ENCODE measurements at regions not wholly inside any gene's neighbourhood (a gene's known extent, or its start where the extent isn't known, plus 50 kb on each side); places are given as distances from the start of the nearest gene placed in this dataset.

DNA sequence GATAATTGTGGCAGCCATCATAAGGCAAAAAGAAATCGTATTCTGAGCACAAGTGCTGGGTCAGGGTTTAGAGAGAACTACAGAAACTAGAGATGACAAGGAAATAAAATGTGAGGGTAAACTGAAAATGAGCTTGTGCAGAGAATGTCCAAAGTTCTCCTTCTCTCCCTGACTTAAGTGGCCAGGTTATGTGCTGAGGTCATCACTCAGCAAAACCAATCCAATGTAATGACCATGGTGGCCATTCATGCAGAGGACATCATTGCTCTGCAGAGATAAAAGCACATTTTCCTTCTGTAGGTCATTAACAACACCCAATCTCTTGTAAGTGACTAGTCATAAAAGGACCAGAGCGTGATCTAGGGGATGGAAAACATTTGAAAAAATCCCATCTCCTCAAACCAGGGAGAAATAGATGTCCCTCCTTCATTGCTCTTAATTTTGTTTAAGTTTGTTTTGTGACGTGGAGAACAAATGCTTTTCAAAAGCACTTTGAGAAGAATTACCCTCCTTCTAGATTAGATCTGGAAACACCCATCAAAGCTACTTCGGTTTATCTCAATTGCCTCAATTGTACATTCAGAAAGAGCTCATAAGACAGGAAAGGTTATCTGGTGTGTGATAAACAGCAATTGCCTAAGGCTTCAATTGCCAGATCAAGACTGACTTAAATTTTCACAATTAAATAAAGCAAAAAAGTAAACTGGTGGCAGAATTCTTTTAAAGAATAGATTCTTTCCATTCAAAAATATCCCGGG, 173.4 kb downstream of the SERPINI1 start:
- TF ChIP-seq, protein P1, sequence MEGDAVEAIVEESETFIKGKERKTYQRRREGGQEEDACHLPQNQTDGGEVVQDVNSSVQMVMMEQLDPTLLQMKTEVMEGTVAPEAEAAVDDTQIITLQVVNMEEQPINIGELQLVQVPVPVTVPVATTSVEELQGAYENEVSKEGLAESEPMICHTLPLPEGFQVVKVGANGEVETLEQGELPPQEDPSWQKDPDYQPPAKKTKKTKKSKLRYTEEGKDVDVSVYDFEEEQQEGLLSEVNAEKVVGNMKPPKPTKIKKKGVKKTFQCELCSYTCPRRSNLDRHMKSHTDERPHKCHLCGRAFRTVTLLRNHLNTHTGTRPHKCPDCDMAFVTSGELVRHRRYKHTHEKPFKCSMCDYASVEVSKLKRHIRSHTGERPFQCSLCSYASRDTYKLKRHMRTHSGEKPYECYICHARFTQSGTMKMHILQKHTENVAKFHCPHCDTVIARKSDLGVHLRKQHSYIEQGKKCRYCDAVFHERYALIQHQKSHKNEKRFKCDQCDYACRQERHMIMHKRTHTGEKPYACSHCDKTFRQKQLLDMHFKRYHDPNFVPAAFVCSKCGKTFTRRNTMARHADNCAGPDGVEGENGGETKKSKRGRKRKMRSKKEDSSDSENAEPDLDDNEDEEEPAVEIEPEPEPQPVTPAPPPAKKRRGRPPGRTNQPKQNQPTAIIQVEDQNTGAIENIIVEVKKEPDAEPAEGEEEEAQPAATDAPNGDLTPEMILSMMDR (IDR thresholded peaks at IDR 0.05; ENCODE audit: low read length), result no peak
- TF ChIP-seq EZH2phosphoT487 (IDR thresholded peaks at IDR 0.05; ENCODE audit: low read length), result no peak
